ENCODE measurements at regions not wholly inside any gene's neighbourhood (a gene's known extent, or its start where the extent isn't known, plus 50 kb on each side); places are given as distances from the start of the nearest gene placed in this dataset.

GRCh38 chr17:14745541-14745940 lies 444.7 kb downstream of the HS3ST3B1 start:
- H3K27ac ChIP-seq: no peak overlapping the region
- no peak overlapping the region for H2AFZ ChIP-seq

GRCh38 chr17:14744761-14745473 lies 444.0 kb downstream of the HS3ST3B1 start:
- H3K9me2 ChIP-seq (replicated peaks; ENCODE audit: insufficient read depth): no peaks in the 10 kb centered on the region
- no peaks in the 10 kb centered on the region for H3K36me3 ChIP-seq (replicated peaks; ENCODE audit: insufficient read depth, low read depth)
- H3K9me3 ChIP-seq (ENCODE audit: low read depth): no peaks in the 10 kb centered on the region
- H4K20me1 ChIP-seq (ENCODE audit: insufficient read depth, poor library complexity, severe bottlenecking): no peaks in the 10 kb centered on the region
- no peak overlapping the region for H3K4me2 ChIP-seq
- no peaks in the 10 kb centered on the region for H3K79me2 ChIP-seq
- DNase-seq (ENCODE audit: low spot score): no peak
- no peaks in the 10 kb centered on the region for H3K27me3 ChIP-seq
- H3K27ac ChIP-seq: no peak overlapping the region
- 87% methylated on average over 4 of the region's 4 CpGs for WGBS (ENCODE audit: low lambda C conversion rate, missing lambda C conversion rate)
- H3K4me1 ChIP-seq (ENCODE audit: insufficient read depth): no peaks in the 10 kb centered on the region
- no peak for TF ChIP-seq EZH2phosphoT487 (IDR thresholded peaks at IDR 0.05; ENCODE audit: low read depth, severe bottlenecking, unreplicated experiment)
- no peak for TF ChIP-seq EZH2 (IDR thresholded peaks at IDR 0.05; ENCODE audit: borderline replicate concordance)
- no peak for TF ChIP-seq CTCF (IDR thresholded peaks at IDR 0.05; ENCODE audit: poor library complexity)
- no peak overlapping the region for H2AFZ ChIP-seq
- no peak overlapping the region for H3K4me3 ChIP-seq

More at GRCh38 chr17:14745541-14745940, 444.7 kb downstream of the HS3ST3B1 start:
- TF ChIP-seq CTCF (IDR thresholded peaks at IDR 0.05; ENCODE audit: poor library complexity): no peak
- no peak for TF ChIP-seq EZH2 (IDR thresholded peaks at IDR 0.05; ENCODE audit: borderline replicate concordance)
- TF ChIP-seq EZH2phosphoT487 (IDR thresholded peaks at IDR 0.05; ENCODE audit: low read depth, severe bottlenecking, unreplicated experiment): no peak
- Histone ChIP-seq H3K4me1 (ENCODE audit: insufficient read depth) (no peaks in the 10 kb centered on the region), H4K20me1 (ENCODE audit: insufficient read depth, poor library complexity, severe bottlenecking) (no peaks in the 10 kb centered on the region), H3K4me3 (no peak overlapping the region), H3K9me2 (replicated peaks; ENCODE audit: insufficient read depth) (no peaks in the 10 kb centered on the region), H3K79me2 (no peaks in the 10 kb centered on the region), H3K4me2 (no peak overlapping the region), H3K27me3 (no peaks in the 10 kb centered on the region), H3K36me3 (replicated peaks; ENCODE audit: insufficient read depth, low read depth) (no peaks in the 10 kb centered on the region), H3K9me3 (ENCODE audit: low read depth) (no peaks in the 10 kb centered on the region)
- WGBS (ENCODE audit: low lambda C conversion rate, missing lambda C conversion rate): 100% methylated on average over 1 of the region's 1 CpG
- no peak for DNase-seq (ENCODE audit: low spot score)

DNA sequence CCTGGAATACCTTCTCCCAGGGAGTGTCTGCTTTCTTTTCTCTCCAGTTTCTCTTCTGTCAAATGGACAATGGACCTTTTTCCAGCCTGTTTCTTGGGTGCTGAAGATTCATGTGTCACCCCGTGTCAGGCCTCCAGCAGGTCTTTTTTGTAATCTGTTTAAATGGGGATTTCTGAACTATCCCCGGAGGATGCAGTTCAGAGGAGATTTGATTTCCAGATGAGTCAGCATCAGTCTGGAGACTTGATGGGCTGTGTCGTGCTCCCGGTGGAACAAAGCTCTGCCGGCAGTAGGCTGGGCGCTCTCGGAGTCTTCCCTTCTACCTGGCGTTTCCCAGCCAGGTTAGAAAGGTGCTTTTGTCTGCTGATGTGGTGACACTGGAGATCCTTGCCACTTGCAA lies 440.6 kb downstream of the HS3ST3B1 start:
- no peaks in the 10 kb centered on the region for H4K20me1 ChIP-seq (ENCODE audit: insufficient read depth, poor library complexity, severe bottlenecking)
- 61% methylated on average over 8 of the region's 8 CpGs for WGBS (ENCODE audit: low lambda C conversion rate, missing lambda C conversion rate)
- H3K27ac ChIP-seq: no peak overlapping the region
- H3K4me3 ChIP-seq: no peak overlapping the region
- TF ChIP-seq CTCF (IDR thresholded peaks at IDR 0.05; ENCODE audit: poor library complexity) (no peak), EZH2phosphoT487 (IDR thresholded peaks at IDR 0.05; ENCODE audit: low read depth, severe bottlenecking, unreplicated experiment) (no peak), EZH2 (IDR thresholded peaks at IDR 0.05; ENCODE audit: borderline replicate concordance) (no peak)
- no peaks in the 10 kb centered on the region for H3K36me3 ChIP-seq (replicated peaks; ENCODE audit: insufficient read depth, low read depth)
- H3K9me3 ChIP-seq (ENCODE audit: low read depth): no peaks in the 10 kb centered on the region
- H3K4me2 ChIP-seq: no peak overlapping the region
- no peaks in the 10 kb centered on the region for H3K4me1 ChIP-seq (ENCODE audit: insufficient read depth)
- H3K9me2 ChIP-seq (replicated peaks; ENCODE audit: insufficient read depth): no peaks in the 10 kb centered on the region
- no peaks in the 10 kb centered on the region for H3K27me3 ChIP-seq
- no peaks in the 10 kb centered on the region for H3K79me2 ChIP-seq
- no peak overlapping the region for H2AFZ ChIP-seq
- no peak for DNase-seq (ENCODE audit: low spot score)

All from hepatocyte (in vitro differentiated cells).